ENCODE measurements at regions not wholly inside any gene's neighbourhood (a gene's known extent, or its start where the extent isn't known, plus 50 kb on each side); places are given as distances from the start of the nearest gene placed in this dataset.

DNA sequence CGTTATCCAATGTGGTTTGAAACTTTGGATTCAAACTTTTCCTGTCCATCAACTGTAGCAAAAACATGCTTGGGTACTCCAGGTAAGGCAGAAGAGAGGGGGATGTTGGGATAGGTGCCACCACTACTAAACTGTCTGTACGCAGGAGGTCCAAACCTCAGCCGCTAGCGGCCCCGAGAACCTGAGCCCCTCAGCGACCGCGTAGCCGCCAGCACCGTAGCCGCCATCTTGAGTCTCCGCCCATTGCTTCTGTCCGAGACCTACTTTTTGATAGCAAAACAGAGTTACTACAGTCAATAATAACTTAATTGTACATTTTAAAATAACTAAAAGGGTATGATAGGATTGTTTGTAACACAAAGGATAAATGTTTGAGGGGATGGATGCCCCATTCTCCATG, 119.9 kb upstream of the GRID2 start:
- Histone ChIP-seq H3K27me3 (ENCODE audit: control insufficient read depth in 3 of 3, insufficient read depth in 3 of 3, low read depth in 1 of 3, low read length in 3 of 3) (no peaks in the 10 kb centered on the region), H3K18ac (ENCODE audit: low read length) (no peak overlapping the region), H2BK15ac (ENCODE audit: low read length) (no peak overlapping the region), H2BK5ac (ENCODE audit: low read length) (no peak overlapping the region), H3K27ac (replicated peaks; ENCODE audit: low read length) (no peak overlapping the region), H3K9ac (ENCODE audit: low read depth, low read length, poor library complexity) (no peak overlapping the region), H2AFZ (ENCODE audit: low read length) (no peak overlapping the region), H3K4me2 (ENCODE audit: insufficient read depth, low read length, poor library complexity, severe bottlenecking) (no peak overlapping the region), H3K23ac (ENCODE audit: low read depth, low read length, poor library complexity) (no peak overlapping the region), H3K36me3 (replicated peaks in 1 of 2; ENCODE audit: control insufficient read depth in 2 of 2, insufficient read depth in 2 of 2, low read length in 2 of 2) (no peaks in the 10 kb centered on the region), H4K91ac (ENCODE audit: low read depth, low read length, poor library complexity) (no peak overlapping the region), H2BK12ac (ENCODE audit: low read length) (no peak overlapping the region), H3K4ac (ENCODE audit: low read length) (no peak overlapping the region), H3K4me1 (ENCODE audit: control insufficient read depth in 2 of 2, insufficient read depth in 1 of 2, low read depth in 1 of 2, low read length in 2 of 2) (no peaks in the 10 kb centered on the region), H2BK120ac (ENCODE audit: low read depth, low read length) (no peak overlapping the region), H3K14ac (ENCODE audit: low read length) (no peak overlapping the region), H3K4me3 (ENCODE audit: low read length in 2 of 2) (no peak overlapping the region), H4K8ac (ENCODE audit: low read depth, low read length) (no peak overlapping the region), H3K79me1 (ENCODE audit: low read depth, low read length) (no peaks in the 10 kb centered on the region), H2AK5ac (ENCODE audit: low read depth, low read length) (no peak overlapping the region), H3K9me3 (replicated peaks in 1 of 2; ENCODE audit: control insufficient read depth in 2 of 2, insufficient read depth in 1 of 2, low read depth in 1 of 2, low read length in 2 of 2) (peaks cover 0 to 3% of the 10 kb centered on the region in 2 donors)
- DNase-seq (ENCODE audit: low spot score), result no peak
- WGBS, 2 donors (ENCODE audit: extremely low coverage in 2 of 2, insufficient read length in 2 of 2, insufficient replicate concordance in 1 of 2), result no CpG with 5 or more reads among the region's 13 CpGs

DNA sequence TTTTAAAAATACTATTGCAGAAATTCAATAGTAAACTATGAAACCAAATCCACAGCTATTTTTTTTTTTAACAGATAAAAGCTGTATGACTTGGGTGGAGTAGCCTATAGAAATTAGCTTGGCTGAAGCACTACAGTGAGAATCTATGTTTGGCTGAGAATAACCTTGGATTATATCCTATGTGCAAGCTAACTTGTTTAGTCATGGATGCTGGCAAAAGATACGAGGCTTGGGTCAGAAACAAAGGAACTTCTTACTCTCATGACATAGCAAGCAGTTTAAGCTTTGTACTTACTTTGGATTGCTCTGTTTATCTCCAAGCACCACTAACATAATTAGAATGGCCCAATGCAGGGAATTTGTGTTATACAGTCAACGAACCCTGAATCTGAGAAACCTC, 119.2 kb upstream of the GRID2 start:
- Histone ChIP-seq H2BK5ac (ENCODE audit: low read length) (no peak overlapping the region), H3K4ac (ENCODE audit: low read length) (no peak overlapping the region), H2BK15ac (ENCODE audit: low read length) (no peak overlapping the region), H3K23ac (ENCODE audit: low read depth, low read length, poor library complexity) (no peak overlapping the region), H3K14ac (ENCODE audit: low read length) (no peak overlapping the region), H3K4me3 (ENCODE audit: low read length in 2 of 2) (no peak overlapping the region), H3K9ac (ENCODE audit: low read depth, low read length, poor library complexity) (no peak overlapping the region), H3K27ac (replicated peaks; ENCODE audit: low read length) (no peak overlapping the region), H3K36me3 (replicated peaks in 1 of 2; ENCODE audit: control insufficient read depth in 2 of 2, insufficient read depth in 2 of 2, low read length in 2 of 2) (no peaks in the 10 kb centered on the region), H4K91ac (ENCODE audit: low read depth, low read length, poor library complexity) (no peak overlapping the region), H2BK12ac (ENCODE audit: low read length) (no peak overlapping the region), H3K4me2 (ENCODE audit: insufficient read depth, low read length, poor library complexity, severe bottlenecking) (no peak overlapping the region), H3K79me1 (ENCODE audit: low read depth, low read length) (no peaks in the 10 kb centered on the region), H2AFZ (ENCODE audit: low read length) (no peak overlapping the region), H4K8ac (ENCODE audit: low read depth, low read length) (no peak overlapping the region), H3K9me3 (replicated peaks in 1 of 2; ENCODE audit: control insufficient read depth in 2 of 2, insufficient read depth in 1 of 2, low read depth in 1 of 2, low read length in 2 of 2) (peaks cover 0 to 3% of the 10 kb centered on the region in 2 donors), H3K4me1 (ENCODE audit: control insufficient read depth in 2 of 2, insufficient read depth in 1 of 2, low read depth in 1 of 2, low read length in 2 of 2) (no peaks in the 10 kb centered on the region), H3K27me3 (ENCODE audit: control insufficient read depth in 3 of 3, insufficient read depth in 3 of 3, low read depth in 1 of 3, low read length in 3 of 3) (no peaks in the 10 kb centered on the region), H2AK5ac (ENCODE audit: low read depth, low read length) (no peak overlapping the region), H2BK120ac (ENCODE audit: low read depth, low read length) (no peak overlapping the region), H3K18ac (ENCODE audit: low read length) (no peak overlapping the region)
- DNase-seq (ENCODE audit: low spot score), result no peak
- WGBS, 2 donors (ENCODE audit: extremely low coverage in 2 of 2, insufficient read length in 2 of 2, insufficient replicate concordance in 1 of 2), result no CpG with 5 or more reads among the region's 2 CpGs

GRCh38 chr4:92186239-92186638, 117.5 kb upstream of the GRID2 start:
- H2BK15ac ChIP-seq (ENCODE audit: low read length), result no peak overlapping the region
- no peaks in the 10 kb centered on the region for H3K4me1 ChIP-seq (ENCODE audit: control insufficient read depth in 2 of 2, insufficient read depth in 1 of 2, low read depth in 1 of 2, low read length in 2 of 2)
- peaks cover 0 to 3% of the 10 kb centered on the region in 2 donors for H3K9me3 ChIP-seq (replicated peaks in 1 of 2; ENCODE audit: control insufficient read depth in 2 of 2, insufficient read depth in 1 of 2, low read depth in 1 of 2, low read length in 2 of 2)
- no peak overlapping the region for H3K23ac ChIP-seq (ENCODE audit: low read depth, low read length, poor library complexity)
- no peak overlapping the region for H3K9ac ChIP-seq (ENCODE audit: low read depth, low read length, poor library complexity)
- H2AFZ ChIP-seq (ENCODE audit: low read length), result no peak overlapping the region
- WGBS, 2 donors (ENCODE audit: extremely low coverage in 2 of 2, insufficient read length in 2 of 2, insufficient replicate concordance in 1 of 2), result no CpG with 5 or more reads among the region's 2 CpGs
- no peak overlapping the region for H3K18ac ChIP-seq (ENCODE audit: low read length)
- no peaks in the 10 kb centered on the region for H3K36me3 ChIP-seq (replicated peaks in 1 of 2; ENCODE audit: control insufficient read depth in 2 of 2, insufficient read depth in 2 of 2, low read length in 2 of 2)
- DNase-seq (ENCODE audit: low spot score), result no peak
- H2AK5ac ChIP-seq (ENCODE audit: low read depth, low read length), result no peak overlapping the region
- no peak overlapping the region for H4K8ac ChIP-seq (ENCODE audit: low read depth, low read length)
- no peak overlapping the region for H3K4me2 ChIP-seq (ENCODE audit: insufficient read depth, low read length, poor library complexity, severe bottlenecking)
- H4K91ac ChIP-seq (ENCODE audit: low read depth, low read length, poor library complexity), result no peak overlapping the region
- H2BK120ac ChIP-seq (ENCODE audit: low read depth, low read length), result no peak overlapping the region
- peak overlapping the region; percentile 47 for H3K14ac ChIP-seq (ENCODE audit: low read length)
- H2BK12ac ChIP-seq (ENCODE audit: low read length), result no peak overlapping the region
- H3K79me1 ChIP-seq (ENCODE audit: low read depth, low read length), result no peaks in the 10 kb centered on the region
- H3K4me3 ChIP-seq (ENCODE audit: low read length in 2 of 2), result no peak overlapping the region
- no peaks in the 10 kb centered on the region for H3K27me3 ChIP-seq (ENCODE audit: control insufficient read depth in 3 of 3, insufficient read depth in 3 of 3, low read depth in 1 of 3, low read length in 3 of 3)
- H2BK5ac ChIP-seq (ENCODE audit: low read length), result no peak overlapping the region
- H3K27ac ChIP-seq (replicated peaks; ENCODE audit: low read length), result no peak overlapping the region
- H3K4ac ChIP-seq (ENCODE audit: low read length), result no peak overlapping the region

- no peak overlapping the region for H3K4me3 ChIP-seq (ENCODE audit: low read length in 2 of 2)
- no peak overlapping the region for H4K91ac ChIP-seq (ENCODE audit: low read depth, low read length, poor library complexity)
- H3K27me3 ChIP-seq (ENCODE audit: control insufficient read depth in 3 of 3, insufficient read depth in 3 of 3, low read depth in 1 of 3, low read length in 3 of 3), result no peaks in the 10 kb centered on the region
- H2BK12ac ChIP-seq (ENCODE audit: low read length), result no peak overlapping the region
- H3K9ac ChIP-seq (ENCODE audit: low read depth, low read length, poor library complexity), result no peak overlapping the region
- no peak overlapping the region for H3K4ac ChIP-seq (ENCODE audit: low read length)
- no peak overlapping the region for H3K14ac ChIP-seq (ENCODE audit: low read length)
- H3K4me1 ChIP-seq (ENCODE audit: control insufficient read depth in 2 of 2, insufficient read depth in 1 of 2, low read depth in 1 of 2, low read length in 2 of 2), result no peaks in the 10 kb centered on the region
- H3K79me1 ChIP-seq (ENCODE audit: low read depth, low read length), result no peaks in the 10 kb centered on the region
- no peak overlapping the region for H4K8ac ChIP-seq (ENCODE audit: low read depth, low read length)
- no peak overlapping the region for H2BK15ac ChIP-seq (ENCODE audit: low read length)
- no peak overlapping the region for H2BK120ac ChIP-seq (ENCODE audit: low read depth, low read length)
- no peak overlapping the region for H2BK5ac ChIP-seq (ENCODE audit: low read length)
- H3K18ac ChIP-seq (ENCODE audit: low read length), result no peak overlapping the region
- DNase-seq (ENCODE audit: low spot score), result no peak
- no peak overlapping the region for H3K4me2 ChIP-seq (ENCODE audit: insufficient read depth, low read length, poor library complexity, severe bottlenecking)
- no peak overlapping the region for H2AFZ ChIP-seq (ENCODE audit: low read length)
- H3K36me3 ChIP-seq (replicated peaks in 1 of 2; ENCODE audit: control insufficient read depth in 2 of 2, insufficient read depth in 2 of 2, low read length in 2 of 2), result no peaks in the 10 kb centered on the region
- no peak overlapping the region for H3K23ac ChIP-seq (ENCODE audit: low read depth, low read length, poor library complexity)
- H3K27ac ChIP-seq (replicated peaks; ENCODE audit: low read length), result no peak overlapping the region
- H3K9me3 ChIP-seq (replicated peaks in 1 of 2; ENCODE audit: control insufficient read depth in 2 of 2, insufficient read depth in 1 of 2, low read depth in 1 of 2, low read length in 2 of 2), result no peaks in the 10 kb centered on the region
- no peak overlapping the region for H2AK5ac ChIP-seq (ENCODE audit: low read depth, low read length)
These were observed 114.6 kb upstream of the GRID2 start for GRCh38 chr4:92189146-92189545.

Data from neuronal stem cell (in vitro differentiated cells).